Loucy (cell line): ENCODE measurements at regions not wholly inside any gene's neighbourhood (a gene's known extent, or its start where the extent isn't known, plus 50 kb on each side); places are given as distances from the start of the nearest gene placed in this dataset.

Source experiments
- H2AFZ ChIP-seq: fragments of 200-600 bp; sonication (generic); 2 replicates; pipeline ENCODE4 v1.6.0; 2016; ENCODE audit warnings: antibody characterized with exemption, mild to moderate bottlenecking, low read length, moderate library complexity
- H3F3A ChIP-seq: fragments of 200-600 bp; 2 replicates; pipeline ENCODE4 v1.6.0; 2016; ENCODE audit warnings: antibody characterized with exemption, low read depth, mild to moderate bottlenecking
- H3K27me3 ChIP-seq: fragments of 200-600 bp; sonication (generic); 2 replicates; pipeline ENCODE4 v1.6.1; 2014; ENCODE audit warnings: low read length, mild to moderate bottlenecking; ENCODE audit not compliant: insufficient read depth, poor library complexity, severe bottlenecking
- H3K36me3 ChIP-seq: fragments of 200-600 bp; sonication (generic); 2 replicates; pipeline ENCODE4 v1.6.1; 2016; ENCODE audit warnings: low read length; ENCODE audit not compliant: insufficient read depth
- H3K4me1 ChIP-seq: fragments of 200-600 bp; sonication (generic); 2 replicates; pipeline ENCODE4 v1.5.1; 2014; ENCODE audit warnings: low read length, mild to moderate bottlenecking; ENCODE audit not compliant: insufficient read depth, poor library complexity, severe bottlenecking
- H3K4me2 ChIP-seq: fragments of 200-600 bp; sonication (generic); 2 replicates; pipeline ENCODE4 v1.6.0; 2014; ENCODE audit warnings: antibody characterized with exemption, low read length, low read depth, mild to moderate bottlenecking; ENCODE audit not compliant: poor library complexity, severe bottlenecking
- H3K4me3 ChIP-seq: fragments of 200-600 bp; sonication (generic); 2 replicates; pipeline ENCODE4 v1.5.1; 2014; ENCODE audit warnings: low read length, mild to moderate bottlenecking, mixed read lengths; ENCODE audit not compliant: poor library complexity, severe bottlenecking
- H3K79me2 ChIP-seq: fragments of 200-600 bp; sonication (generic); 2 replicates; pipeline ENCODE4 v1.6.1; 2014; ENCODE audit warnings: low read length; ENCODE audit not compliant: insufficient read depth
- H3K9ac ChIP-seq: fragments of 200-600 bp; sonication (generic); 2 replicates; pipeline ENCODE4 v1.6.0; 2014; ENCODE audit warnings: mild to moderate bottlenecking, low read depth, low read length, moderate library complexity; ENCODE audit not compliant: poor library complexity, severe bottlenecking
- H3K9me2 ChIP-seq: fragments of 200-600 bp; sonication (generic); replicated peaks from 2 replicates; pipeline ENCODE4 v1.6.1; 2016; ENCODE audit warnings: low read depth, low read length, mixed read lengths
- H3K9me3 ChIP-seq: fragments of 200-600 bp; sonication (generic); 2 replicates; pipeline ENCODE4 v1.6.1; 2014; ENCODE audit warnings: mild to moderate bottlenecking, antibody characterized with exemption, low read length, low read depth; ENCODE audit not compliant: insufficient read depth
- H4K20me1 ChIP-seq: fragments of 200-600 bp; sonication (generic); 2 replicates; pipeline ENCODE4 v1.6.0; 2014; ENCODE audit warnings: antibody characterized with exemption, low read length, mild to moderate bottlenecking; ENCODE audit not compliant: insufficient read depth, poor library complexity, severe bottlenecking
- CTCF ChIP-seq: fragments of 200-600 bp; sonication (generic); conservative IDR thresholded peaks from 2 replicates; pipeline ENCODE4 v1.5.1; 2014; ENCODE audit warnings: mild to moderate bottlenecking, antibody characterized with exemption, low read length
- EZH2phosphoT487 ChIP-seq: fragments of 200-600 bp; IDR thresholded peaks from 2 replicates; pipeline ENCODE4 v1.6.1; 2018; ENCODE audit warnings: antibody characterized with exemption, mild to moderate bottlenecking, moderate library complexity, borderline replicate concordance

GRCh38 chr10:20405050-20405449 is 492.1 kb downstream of the NEBL start:
- TF ChIP-seq CTCF, result no peak
- no peak for TF ChIP-seq EZH2phosphoT487
- no peaks in the 10 kb centered on the region for H3K79me2 ChIP-seq

GRCh38 chr10:20399772-20400171 is 497.3 kb downstream of the NEBL start:
- no peaks in the 10 kb centered on the region for H4K20me1 ChIP-seq
- no peaks in the 10 kb centered on the region for H3K36me3 ChIP-seq
- no peaks in the 10 kb centered on the region for H3K27me3 ChIP-seq
- no peaks in the 10 kb centered on the region for H3K79me2 ChIP-seq
- no peak overlapping the region for H3K4me2 ChIP-seq
- no peak overlapping the region for H3K9ac ChIP-seq
- no peak overlapping the region for H3K4me3 ChIP-seq
- H3K9me2 ChIP-seq, result no peaks in the 10 kb centered on the region
- H3K9me3 ChIP-seq, result no peaks in the 10 kb centered on the region
- TF ChIP-seq CTCF, result no peak
- TF ChIP-seq EZH2phosphoT487, result no peak
- H3F3A ChIP-seq, result no peaks in the 10 kb centered on the region
- H2AFZ ChIP-seq, result no peak overlapping the region
- H3K4me1 ChIP-seq, result no peaks in the 10 kb centered on the region

More at GRCh38 chr10:20405050-20405449, 492.1 kb downstream of the NEBL start:
- Histone ChIP-seq H3K4me1 (no peaks in the 10 kb centered on the region), H4K20me1 (no peaks in the 10 kb centered on the region), H3K4me2 (no peak overlapping the region), H3K27me3 (no peaks in the 10 kb centered on the region), H3K36me3 (no peaks in the 10 kb centered on the region), H3K9me2 (no peaks in the 10 kb centered on the region), H3F3A (no peaks in the 10 kb centered on the region), H3K9ac (no peak overlapping the region), H2AFZ (no peak overlapping the region), H3K4me3 (no peak overlapping the region), H3K9me3 (no peaks in the 10 kb centered on the region)

- Histone ChIP-seq H3F3A (no peaks in the 10 kb centered on the region), H3K9ac (no peak overlapping the region), H3K4me1 (no peaks in the 10 kb centered on the region), H4K20me1 (no peaks in the 10 kb centered on the region), H3K36me3 (no peaks in the 10 kb centered on the region), H3K9me2 (no peaks in the 10 kb centered on the region), H3K4me2 (no peak overlapping the region), H3K4me3 (no peak overlapping the region), H3K9me3 (no peaks in the 10 kb centered on the region), H3K27me3 (no peaks in the 10 kb centered on the region), H3K79me2 (no peaks in the 10 kb centered on the region), H2AFZ (no peak overlapping the region)
- no peak for TF ChIP-seq EZH2phosphoT487
- no peak for TF ChIP-seq CTCF
These were observed 500.4 kb downstream of the NEBL start for GRCh38 chr10:20396701-20397100.
